NCI-H1105 treated with DMSO at 0.1 percent for 48 hours (cell line): ENCODE measurements at regions not wholly inside any gene's neighbourhood (a gene's known extent, or its start where the extent isn't known, plus 50 kb on each side); places are given as distances from the start of the nearest gene placed in this dataset.

Experiments used
- DNase-seq: peaks from one replicate; lab custom pipeline; 2025; lab: John Stamatoyannopoulos, UW

- DNase-seq = no peak
Measured at GRCh38 chr19:31601855-31602254, 252.6 kb upstream of the TSHZ3 start.

GRCh38 chr19:31602548-31602947, 253.3 kb upstream of the TSHZ3 start:
- no peak for DNase-seq

- no peak for DNase-seq
Measured at GRCh38 chr19:31604493-31605040, 255.3 kb upstream of the TSHZ3 start.

- no peak for DNase-seq
Measured at GRCh38 chr19:31610018-31610417, 260.8 kb upstream of the TSHZ3 start.

- DNase-seq = no peak
Measured at GRCh38 chr19:31611046-31611877, 262.0 kb upstream of the TSHZ3 start.

GRCh38 chr19:31612873-31613272, 263.6 kb upstream of the TSHZ3 start:
- DNase-seq = no peak

- no peak for DNase-seq
Measured at GRCh38 chr19:31613683-31614219, 264.5 kb upstream of the TSHZ3 start.

GRCh38 chr19:31616031-31616430, 266.8 kb upstream of the TSHZ3 start:
- no peak for DNase-seq

GRCh38 chr19:31617010-31617585, 267.9 kb upstream of the TSHZ3 start:
- DNase-seq = peak; percentile 19

GRCh38 chr19:31625056-31625455, 275.8 kb upstream of the TSHZ3 start:
- DNase-seq = no peak

GRCh38 chr19:31625575-31625974, 276.3 kb upstream of the TSHZ3 start:
- DNase-seq = no peak

GRCh38 chr19:31626941-31627340, 277.7 kb upstream of the TSHZ3 start:
- DNase-seq = no peak

GRCh38 chr19:31627620-31628365, 278.6 kb upstream of the TSHZ3 start:
- DNase-seq = no peak

GRCh38 chr19:31629579-31630363, 280.5 kb upstream of the TSHZ3 start:
- no peak for DNase-seq

GRCh38 chr19:31633014-31633413, 283.8 kb upstream of the TSHZ3 start:
- DNase-seq = no peak

- DNase-seq = no peak
Measured at GRCh38 chr19:31639306-31639705, 290.1 kb upstream of the TSHZ3 start.

- DNase-seq = no peak
Measured at GRCh38 chr19:31641591-31641990, 292.4 kb upstream of the TSHZ3 start.

- DNase-seq = no peak
Measured at GRCh38 chr19:31648347-31648746, 299.1 kb upstream of the TSHZ3 start.

- DNase-seq = no peak
Measured at GRCh38 chr19:31656507-31656906, 307.3 kb upstream of the TSHZ3 start.

GRCh38 chr19:31658993-31659896, 310.0 kb upstream of the TSHZ3 start:
- no peak for DNase-seq

GRCh38 chr19:31659897-31660210, 310.6 kb upstream of the TSHZ3 start:
- DNase-seq = no peak
